ENCODE measurements at regions not wholly inside any gene's neighbourhood (a gene's known extent, or its start where the extent isn't known, plus 50 kb on each side); places are given as distances from the start of the nearest gene placed in this dataset.

DNA sequence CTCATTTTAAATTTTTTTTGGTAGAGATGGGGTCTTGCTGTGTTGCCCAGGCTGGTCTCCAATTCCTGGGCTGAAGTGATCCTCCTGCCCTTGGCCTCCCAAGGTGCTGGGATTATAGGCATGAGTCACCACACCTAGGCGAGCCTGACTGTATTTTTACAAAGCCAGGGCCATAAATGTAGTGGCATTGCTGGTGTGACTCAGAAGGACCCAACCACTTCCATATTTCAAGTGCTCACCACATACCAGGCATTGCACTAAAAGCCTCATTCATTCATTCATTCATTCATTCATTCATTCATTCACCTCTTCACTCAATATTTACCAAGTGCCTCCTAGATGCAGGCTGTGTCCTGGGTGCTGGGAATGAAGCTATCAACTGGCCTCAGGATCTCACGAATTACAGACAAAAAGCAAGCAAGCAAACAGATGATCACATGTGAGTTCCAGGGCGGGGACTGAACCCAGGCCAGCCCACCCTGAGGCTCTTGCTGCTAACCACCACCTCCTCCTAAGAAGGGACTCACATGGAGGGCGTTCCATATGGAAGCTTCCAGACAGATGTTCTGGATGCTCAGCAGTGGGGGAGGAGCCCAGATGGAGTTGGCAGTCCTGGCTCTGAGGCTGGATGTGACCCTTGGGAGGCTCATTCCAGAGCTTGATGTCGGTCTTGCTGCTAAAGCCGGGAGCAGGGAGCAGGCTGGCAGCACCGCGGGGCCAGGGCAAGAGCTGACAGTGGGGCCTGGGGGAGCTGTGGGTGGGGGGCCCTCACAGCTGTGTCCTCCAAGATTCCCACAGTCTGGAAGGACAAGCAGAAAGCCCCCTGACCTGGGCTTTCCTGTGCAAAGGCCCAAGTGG is 158.8 kb downstream of the CTTN start:
- Histone ChIP-seq H3K56ac (ENCODE audit: insufficient read length, low read depth, low read length) (no peak overlapping the region), H2BK15ac (ENCODE audit: low read depth, low read length) (no peak overlapping the region), H3K4me1 (ENCODE audit: insufficient read depth, low read length) (no peaks in the 10 kb centered on the region), H4K20me1 (ENCODE audit: control insufficient read depth, insufficient read depth, insufficient read length) (no peaks in the 10 kb centered on the region), H2BK20ac (ENCODE audit: low read depth, low read length, poor library complexity, severe bottlenecking) (no peak overlapping the region), H2AK5ac (ENCODE audit: insufficient read length, low read length) (no peak overlapping the region), H2AFZ (ENCODE audit: low read length) (no peak overlapping the region), H3K4ac (ENCODE audit: low read depth, low read length) (no peak overlapping the region), H2BK5ac (ENCODE audit: insufficient read length, low read length) (no peak overlapping the region), H3K23ac (ENCODE audit: insufficient read length, low read depth, low read length) (no peak overlapping the region), H3T11ph (ENCODE audit: low read length) (no peak overlapping the region), H3K14ac (ENCODE audit: insufficient read depth, low read length) (no peak overlapping the region), H3K23me2 (ENCODE audit: insufficient read length, low read depth, low read length, poor library complexity, severe bottlenecking) (no peaks in the 10 kb centered on the region), H4K5ac (ENCODE audit: insufficient read length, low read depth, low read length) (no peak overlapping the region), H3K18ac (ENCODE audit: insufficient read length, low read depth, low read length) (no peak overlapping the region), H4K91ac (ENCODE audit: insufficient read length, low read depth, low read length) (no peak overlapping the region), H3K4me2 (ENCODE audit: insufficient read depth, insufficient read length, low read length) (no peak overlapping the region), H3K9me3 (ENCODE audit: control insufficient read depth, low read depth, low read length) (no peaks in the 10 kb centered on the region), H4K8ac (replicated peaks; ENCODE audit: insufficient read length, low read depth, low read length) (no peak overlapping the region), H3K27me3 (ENCODE audit: insufficient read depth, low read length) (no peaks in the 10 kb centered on the region), H3K79me2 (ENCODE audit: insufficient read depth, low read length) (0 out of 2 replicates have a peak, but pooled peaks cover 2% of the 10 kb centered on the region), H2BK120ac (ENCODE audit: low read depth, low read length, poor library complexity, severe bottlenecking) (no peak overlapping the region), H3K9ac (ENCODE audit: extremely low read depth, insufficient read length, low read length) (no peak overlapping the region), H3K27ac (ENCODE audit: insufficient read length, low read depth, low read length) (no peak overlapping the region), H2BK12ac (ENCODE audit: insufficient read length, low read depth, low read length) (no peak overlapping the region), H3K79me1 (ENCODE audit: insufficient read depth, low read depth, low read length, poor library complexity, severe bottlenecking) (no peaks in the 10 kb centered on the region)
- H3K27me3 Mint-ChIP-seq (ENCODE audit: low read depth), result no peaks in the 10 kb centered on the region; the same call in 1 of the 2 replicates
- peaks cover 7 to 9% of the 10 kb centered on the region in 2 experiments for H3K4me1 Mint-ChIP-seq
- no peaks in the 10 kb centered on the region for H3K36me3 Mint-ChIP-seq (ENCODE audit: insufficient read depth in 1 of 3, low read depth in 3 of 3)
- DNase-seq, result no peak
- no peaks in the 10 kb centered on the region for H3K9me3 Mint-ChIP-seq
- no peak overlapping the region for H3K4me3 Mint-ChIP-seq
- TF ChIP-seq, protein P1, sequence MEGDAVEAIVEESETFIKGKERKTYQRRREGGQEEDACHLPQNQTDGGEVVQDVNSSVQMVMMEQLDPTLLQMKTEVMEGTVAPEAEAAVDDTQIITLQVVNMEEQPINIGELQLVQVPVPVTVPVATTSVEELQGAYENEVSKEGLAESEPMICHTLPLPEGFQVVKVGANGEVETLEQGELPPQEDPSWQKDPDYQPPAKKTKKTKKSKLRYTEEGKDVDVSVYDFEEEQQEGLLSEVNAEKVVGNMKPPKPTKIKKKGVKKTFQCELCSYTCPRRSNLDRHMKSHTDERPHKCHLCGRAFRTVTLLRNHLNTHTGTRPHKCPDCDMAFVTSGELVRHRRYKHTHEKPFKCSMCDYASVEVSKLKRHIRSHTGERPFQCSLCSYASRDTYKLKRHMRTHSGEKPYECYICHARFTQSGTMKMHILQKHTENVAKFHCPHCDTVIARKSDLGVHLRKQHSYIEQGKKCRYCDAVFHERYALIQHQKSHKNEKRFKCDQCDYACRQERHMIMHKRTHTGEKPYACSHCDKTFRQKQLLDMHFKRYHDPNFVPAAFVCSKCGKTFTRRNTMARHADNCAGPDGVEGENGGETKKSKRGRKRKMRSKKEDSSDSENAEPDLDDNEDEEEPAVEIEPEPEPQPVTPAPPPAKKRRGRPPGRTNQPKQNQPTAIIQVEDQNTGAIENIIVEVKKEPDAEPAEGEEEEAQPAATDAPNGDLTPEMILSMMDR (conservative IDR thresholded peaks at IDR 0.05), result no peak
- no peak overlapping the region for H3K27ac Mint-ChIP-seq
- WGBS (ENCODE audit: extremely low coverage, insufficient read length, low lambda C conversion rate), result no CpG with 5 or more reads among the region's 8 CpGs
